ENCODE measurements at regions not wholly inside any gene's neighbourhood (a gene's known extent, or its start where the extent isn't known, plus 50 kb on each side); places are given as distances from the start of the nearest gene placed in this dataset.

DNA sequence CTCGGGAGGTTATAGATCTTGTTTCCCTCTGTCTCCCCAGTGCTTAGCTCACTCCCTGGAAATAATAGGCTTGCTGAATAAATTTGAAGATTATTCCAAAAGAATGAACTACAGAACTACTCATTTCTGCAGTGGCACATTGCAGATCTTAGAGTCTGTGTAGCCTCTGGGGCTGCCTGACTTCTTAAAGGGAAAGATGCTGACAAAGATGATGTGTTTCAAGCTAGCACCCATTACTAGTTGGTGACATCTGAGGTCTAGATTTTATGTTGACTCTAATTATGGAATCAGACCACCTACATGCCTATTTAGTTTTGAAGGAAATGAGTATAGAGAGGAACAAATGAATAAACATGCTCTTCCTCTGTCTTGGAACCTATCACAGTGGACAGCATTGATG is 123.7 kb upstream of the KCNIP4 start:
- Histone ChIP-seq H3K79me1 (ENCODE audit: low read depth, low read length) (no peaks in the 10 kb centered on the region), H3K18ac (ENCODE audit: low read length) (no peak overlapping the region), H3K9ac (ENCODE audit: low read depth, low read length, poor library complexity) (no peak overlapping the region), H4K91ac (ENCODE audit: low read depth, low read length, poor library complexity) (no peak overlapping the region), H3K14ac (ENCODE audit: low read length) (no peak overlapping the region), H3K23ac (ENCODE audit: low read depth, low read length, poor library complexity) (no peak overlapping the region), H2BK12ac (ENCODE audit: low read length) (no peak overlapping the region), H3K4ac (ENCODE audit: low read length) (no peak overlapping the region), H2BK15ac (ENCODE audit: low read length) (no peak overlapping the region), H2AK5ac (ENCODE audit: low read depth, low read length) (no peak overlapping the region), H3K36me3 (replicated peaks in 1 of 2; ENCODE audit: control insufficient read depth in 2 of 2, insufficient read depth in 2 of 2, low read length in 2 of 2) (no peaks in the 10 kb centered on the region), H3K4me1 (ENCODE audit: control insufficient read depth in 2 of 2, insufficient read depth in 1 of 2, low read depth in 1 of 2, low read length in 2 of 2) (no peaks in the 10 kb centered on the region), H2BK120ac (ENCODE audit: low read depth, low read length) (no peak overlapping the region), H2BK5ac (ENCODE audit: low read length) (no peak overlapping the region), H2AFZ (ENCODE audit: low read length) (no peak overlapping the region), H3K9me3 (replicated peaks in 1 of 2; ENCODE audit: control insufficient read depth in 2 of 2, insufficient read depth in 1 of 2, low read depth in 1 of 2, low read length in 2 of 2) (no peaks in the 10 kb centered on the region), H3K4me3 (ENCODE audit: low read length in 2 of 2) (no peak overlapping the region), H3K4me2 (ENCODE audit: insufficient read depth, low read length, poor library complexity, severe bottlenecking) (no peak overlapping the region), H3K27me3 (ENCODE audit: control insufficient read depth in 3 of 3, insufficient read depth in 3 of 3, low read depth in 1 of 3, low read length in 3 of 3) (no peaks in the 10 kb centered on the region), H3K27ac (replicated peaks; ENCODE audit: low read length) (no peak overlapping the region), H4K8ac (ENCODE audit: low read depth, low read length) (no peak overlapping the region)
- DNase-seq (ENCODE audit: low spot score) = no peak
- no CpG with 5 or more reads among the region's 1 CpG for WGBS, 2 donors (ENCODE audit: extremely low coverage in 2 of 2, insufficient read length in 2 of 2, insufficient replicate concordance in 1 of 2)

DNA sequence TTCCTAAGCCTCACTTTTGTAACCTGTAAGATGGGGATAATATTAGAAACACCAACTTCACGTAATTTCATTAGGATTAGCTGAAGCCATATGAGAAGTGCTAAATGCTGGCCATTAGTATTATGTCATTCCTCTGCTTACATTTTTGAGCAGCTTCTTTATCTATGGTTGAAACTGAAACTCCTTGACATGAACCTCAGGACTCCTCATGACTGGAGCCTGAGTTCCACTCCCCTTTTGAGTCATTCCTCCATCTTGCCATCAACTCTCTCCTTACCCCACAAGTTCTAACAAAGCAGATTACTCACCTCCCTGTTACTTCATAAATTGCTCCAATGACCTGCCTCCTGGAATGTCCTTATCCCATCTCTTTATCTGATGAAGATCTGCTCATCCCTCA is 123.2 kb upstream of the KCNIP4 start:
- Histone ChIP-seq H3K4me1 (ENCODE audit: control insufficient read depth in 2 of 2, insufficient read depth in 1 of 2, low read depth in 1 of 2, low read length in 2 of 2) (no peaks in the 10 kb centered on the region), H3K23ac (ENCODE audit: low read depth, low read length, poor library complexity) (no peak overlapping the region), H2BK120ac (ENCODE audit: low read depth, low read length) (no peak overlapping the region), H3K4me2 (ENCODE audit: insufficient read depth, low read length, poor library complexity, severe bottlenecking) (no peak overlapping the region), H3K27me3 (ENCODE audit: control insufficient read depth in 3 of 3, insufficient read depth in 3 of 3, low read depth in 1 of 3, low read length in 3 of 3) (no peaks in the 10 kb centered on the region), H2BK15ac (ENCODE audit: low read length) (no peak overlapping the region), H3K18ac (ENCODE audit: low read length) (no peak overlapping the region), H4K91ac (ENCODE audit: low read depth, low read length, poor library complexity) (no peak overlapping the region), H3K4ac (ENCODE audit: low read length) (no peak overlapping the region), H3K4me3 (ENCODE audit: low read length in 2 of 2) (no peak overlapping the region), H3K9me3 (replicated peaks in 1 of 2; ENCODE audit: control insufficient read depth in 2 of 2, insufficient read depth in 1 of 2, low read depth in 1 of 2, low read length in 2 of 2) (no peaks in the 10 kb centered on the region), H3K14ac (ENCODE audit: low read length) (no peak overlapping the region), H2AK5ac (ENCODE audit: low read depth, low read length) (no peak overlapping the region), H3K9ac (ENCODE audit: low read depth, low read length, poor library complexity) (no peak overlapping the region), H3K27ac (replicated peaks; ENCODE audit: low read length) (no peak overlapping the region), H3K36me3 (replicated peaks in 1 of 2; ENCODE audit: control insufficient read depth in 2 of 2, insufficient read depth in 2 of 2, low read length in 2 of 2) (no peaks in the 10 kb centered on the region), H2AFZ (ENCODE audit: low read length) (no peak overlapping the region), H2BK12ac (ENCODE audit: low read length) (no peak overlapping the region), H2BK5ac (ENCODE audit: low read length) (no peak overlapping the region), H3K79me1 (ENCODE audit: low read depth, low read length) (no peaks in the 10 kb centered on the region), H4K8ac (ENCODE audit: low read depth, low read length) (no peak overlapping the region)
- WGBS, 2 donors (ENCODE audit: extremely low coverage in 2 of 2, insufficient read length in 2 of 2, insufficient replicate concordance in 1 of 2) = no CpG with 5 or more reads among the region's 1 CpG
- DNase-seq (ENCODE audit: low spot score) = no peak

GRCh38 chr4:22070256-22070655 is 121.7 kb upstream of the KCNIP4 start:
- Histone ChIP-seq H2BK5ac (ENCODE audit: low read length) (no peak overlapping the region), H2BK120ac (ENCODE audit: low read depth, low read length) (no peak overlapping the region), H3K79me1 (ENCODE audit: low read depth, low read length) (no peaks in the 10 kb centered on the region), H2BK12ac (ENCODE audit: low read length) (no peak overlapping the region), H4K91ac (ENCODE audit: low read depth, low read length, poor library complexity) (no peak overlapping the region), H3K27me3 (ENCODE audit: control insufficient read depth in 3 of 3, insufficient read depth in 3 of 3, low read depth in 1 of 3, low read length in 3 of 3) (no peaks in the 10 kb centered on the region), H3K14ac (ENCODE audit: low read length) (no peak overlapping the region), H3K4me1 (ENCODE audit: control insufficient read depth in 2 of 2, insufficient read depth in 1 of 2, low read depth in 1 of 2, low read length in 2 of 2) (no peaks in the 10 kb centered on the region), H2AK5ac (ENCODE audit: low read depth, low read length) (no peak overlapping the region), H3K18ac (ENCODE audit: low read length) (no peak overlapping the region), H3K4ac (ENCODE audit: low read length) (no peak overlapping the region), H3K36me3 (replicated peaks in 1 of 2; ENCODE audit: control insufficient read depth in 2 of 2, insufficient read depth in 2 of 2, low read length in 2 of 2) (no peaks in the 10 kb centered on the region), H3K4me2 (ENCODE audit: insufficient read depth, low read length, poor library complexity, severe bottlenecking) (no peak overlapping the region), H3K4me3 (ENCODE audit: low read length in 2 of 2) (no peak overlapping the region), H3K27ac (replicated peaks; ENCODE audit: low read length) (no peak overlapping the region), H3K9ac (ENCODE audit: low read depth, low read length, poor library complexity) (no peak overlapping the region), H3K9me3 (replicated peaks in 1 of 2; ENCODE audit: control insufficient read depth in 2 of 2, insufficient read depth in 1 of 2, low read depth in 1 of 2, low read length in 2 of 2) (no peaks in the 10 kb centered on the region), H2AFZ (ENCODE audit: low read length) (no peak overlapping the region), H4K8ac (ENCODE audit: low read depth, low read length) (no peak overlapping the region), H2BK15ac (ENCODE audit: low read length) (no peak overlapping the region), H3K23ac (ENCODE audit: low read depth, low read length, poor library complexity) (no peak overlapping the region)
- DNase-seq (ENCODE audit: low spot score) = no peak
- WGBS, 2 donors (ENCODE audit: extremely low coverage in 2 of 2, insufficient read length in 2 of 2, insufficient replicate concordance in 1 of 2) = no CpG with 5 or more reads among the region's 2 CpGs

GRCh38 chr4:22063613-22064012 is 115.0 kb upstream of the KCNIP4 start:
- no peak overlapping the region for H3K4ac ChIP-seq (ENCODE audit: low read length)
- H3K23ac ChIP-seq (ENCODE audit: low read depth, low read length, poor library complexity) = no peak overlapping the region
- H3K4me3 ChIP-seq (ENCODE audit: low read length in 2 of 2) = no peak overlapping the region
- no peak overlapping the region for H2AK5ac ChIP-seq (ENCODE audit: low read depth, low read length)
- H3K4me2 ChIP-seq (ENCODE audit: insufficient read depth, low read length, poor library complexity, severe bottlenecking) = no peak overlapping the region
- no peak overlapping the region for H2BK15ac ChIP-seq (ENCODE audit: low read length)
- no peak overlapping the region for H2BK120ac ChIP-seq (ENCODE audit: low read depth, low read length)
- no peaks in the 10 kb centered on the region for H3K4me1 ChIP-seq (ENCODE audit: control insufficient read depth in 2 of 2, insufficient read depth in 1 of 2, low read depth in 1 of 2, low read length in 2 of 2)
- H3K79me1 ChIP-seq (ENCODE audit: low read depth, low read length) = no peaks in the 10 kb centered on the region
- H3K18ac ChIP-seq (ENCODE audit: low read length) = no peak overlapping the region
- H3K27ac ChIP-seq (replicated peaks; ENCODE audit: low read length) = no peak overlapping the region
- H2BK12ac ChIP-seq (ENCODE audit: low read length) = no peak overlapping the region
- H3K14ac ChIP-seq (ENCODE audit: low read length) = no peak overlapping the region
- no peak overlapping the region for H4K91ac ChIP-seq (ENCODE audit: low read depth, low read length, poor library complexity)
- DNase-seq (ENCODE audit: low spot score) = no peak
- H3K27me3 ChIP-seq (ENCODE audit: control insufficient read depth in 3 of 3, insufficient read depth in 3 of 3, low read depth in 1 of 3, low read length in 3 of 3) = no peaks in the 10 kb centered on the region
- no peaks in the 10 kb centered on the region for H3K9me3 ChIP-seq (replicated peaks in 1 of 2; ENCODE audit: control insufficient read depth in 2 of 2, insufficient read depth in 1 of 2, low read depth in 1 of 2, low read length in 2 of 2)
- H3K9ac ChIP-seq (ENCODE audit: low read depth, low read length, poor library complexity) = no peak overlapping the region
- WGBS, 2 donors (ENCODE audit: extremely low coverage in 2 of 2, insufficient read length in 2 of 2, insufficient replicate concordance in 1 of 2) = no CpG with 5 or more reads among the region's 1 CpG
- no peak overlapping the region for H2AFZ ChIP-seq (ENCODE audit: low read length)
- H3K36me3 ChIP-seq (replicated peaks in 1 of 2; ENCODE audit: control insufficient read depth in 2 of 2, insufficient read depth in 2 of 2, low read length in 2 of 2) = no peaks in the 10 kb centered on the region
- H2BK5ac ChIP-seq (ENCODE audit: low read length) = no peak overlapping the region
- H4K8ac ChIP-seq (ENCODE audit: low read depth, low read length) = no peak overlapping the region

Data from neuronal stem cell (in vitro differentiated cells).